ENCODE measurements at regions not wholly inside any gene's neighbourhood (a gene's known extent, or its start where the extent isn't known, plus 50 kb on each side); places are given as distances from the start of the nearest gene placed in this dataset.

- no peaks in the 10 kb centered on the region for H3K9me3 ChIP-seq
- intact Hi-C loops (cut with DNase I, micrococcal nuclease) = no loop called here
- no peak overlapping the region for H3K4me3 ChIP-seq
- no peaks in the 10 kb centered on the region for H3K4me1 ChIP-seq (ENCODE audit: low read depth)
- no peaks in the 10 kb centered on the region for H3K36me3 ChIP-seq (ENCODE audit: low read depth)
- TF ChIP-seq, protein P1, sequence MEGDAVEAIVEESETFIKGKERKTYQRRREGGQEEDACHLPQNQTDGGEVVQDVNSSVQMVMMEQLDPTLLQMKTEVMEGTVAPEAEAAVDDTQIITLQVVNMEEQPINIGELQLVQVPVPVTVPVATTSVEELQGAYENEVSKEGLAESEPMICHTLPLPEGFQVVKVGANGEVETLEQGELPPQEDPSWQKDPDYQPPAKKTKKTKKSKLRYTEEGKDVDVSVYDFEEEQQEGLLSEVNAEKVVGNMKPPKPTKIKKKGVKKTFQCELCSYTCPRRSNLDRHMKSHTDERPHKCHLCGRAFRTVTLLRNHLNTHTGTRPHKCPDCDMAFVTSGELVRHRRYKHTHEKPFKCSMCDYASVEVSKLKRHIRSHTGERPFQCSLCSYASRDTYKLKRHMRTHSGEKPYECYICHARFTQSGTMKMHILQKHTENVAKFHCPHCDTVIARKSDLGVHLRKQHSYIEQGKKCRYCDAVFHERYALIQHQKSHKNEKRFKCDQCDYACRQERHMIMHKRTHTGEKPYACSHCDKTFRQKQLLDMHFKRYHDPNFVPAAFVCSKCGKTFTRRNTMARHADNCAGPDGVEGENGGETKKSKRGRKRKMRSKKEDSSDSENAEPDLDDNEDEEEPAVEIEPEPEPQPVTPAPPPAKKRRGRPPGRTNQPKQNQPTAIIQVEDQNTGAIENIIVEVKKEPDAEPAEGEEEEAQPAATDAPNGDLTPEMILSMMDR (IDR thresholded peaks at IDR 0.05) = no peak
- no peak for ATAC-seq
- DNase-seq = no peak
These were observed 165.7 kb downstream of the BMP4 start for GRCh38 chr14:53790731-53791500.

DNA sequence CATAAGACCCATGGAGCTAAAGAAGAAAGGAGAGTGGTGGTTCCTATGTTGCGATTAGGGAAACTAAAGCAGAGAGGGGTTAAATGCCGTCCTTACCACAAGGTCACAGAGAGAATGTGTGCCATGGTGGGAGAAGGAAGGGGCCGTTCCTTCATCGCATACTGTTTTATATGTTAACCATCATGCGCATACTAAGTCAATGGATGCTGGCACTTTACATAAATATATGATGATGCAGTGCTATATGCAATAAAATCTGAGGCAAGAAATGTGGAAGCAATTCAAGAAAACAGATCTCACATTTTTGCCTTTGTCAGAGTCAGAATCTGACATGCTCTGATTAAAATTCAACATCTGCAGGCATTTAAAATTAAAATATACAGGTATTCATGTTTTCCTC, 168.1 kb downstream of the BMP4 start:
- Histone ChIP-seq H3K36me3 (ENCODE audit: low read depth) (no peaks in the 10 kb centered on the region), H3K9me3 (peaks cover 10% of the 10 kb centered on the region), H3K4me1 (ENCODE audit: low read depth) (no peaks in the 10 kb centered on the region), H3K4me3 (no peak overlapping the region)
- no peak for ATAC-seq
- intact Hi-C loops (cut with DNase I, micrococcal nuclease) = no loop called here
- no peak for DNase-seq
- TF ChIP-seq, protein P1 (IDR thresholded peaks at IDR 0.05) = no peak

- Histone ChIP-seq H3K36me3 (ENCODE audit: low read depth) (no peaks in the 10 kb centered on the region), H3K9me3 (peaks cover 10% of the 10 kb centered on the region), H3K4me3 (no peak overlapping the region), H3K4me1 (ENCODE audit: low read depth) (no peaks in the 10 kb centered on the region)
- intact Hi-C loops (cut with DNase I, micrococcal nuclease) = no loop called here
- ATAC-seq (no peak), DNase-seq (no peak)
- TF ChIP-seq, protein P1 (IDR thresholded peaks at IDR 0.05) = no peak
These were observed 170.6 kb downstream of the BMP4 start for GRCh38 chr14:53786045-53786444.

GRCh38 chr14:53784688-53785087, 171.9 kb downstream of the BMP4 start:
- Histone ChIP-seq H3K4me1 (ENCODE audit: low read depth) (no peaks in the 10 kb centered on the region), H3K36me3 (ENCODE audit: low read depth) (no peaks in the 10 kb centered on the region), H3K9me3 (peaks cover 10% of the 10 kb centered on the region), H3K4me3 (no peak overlapping the region)
- TF ChIP-seq, protein P1 (IDR thresholded peaks at IDR 0.05) = no peak
- ATAC-seq = no peak
- DNase-seq = no peak
- intact Hi-C loops (cut with DNase I, micrococcal nuclease) = no loop called here

DNA sequence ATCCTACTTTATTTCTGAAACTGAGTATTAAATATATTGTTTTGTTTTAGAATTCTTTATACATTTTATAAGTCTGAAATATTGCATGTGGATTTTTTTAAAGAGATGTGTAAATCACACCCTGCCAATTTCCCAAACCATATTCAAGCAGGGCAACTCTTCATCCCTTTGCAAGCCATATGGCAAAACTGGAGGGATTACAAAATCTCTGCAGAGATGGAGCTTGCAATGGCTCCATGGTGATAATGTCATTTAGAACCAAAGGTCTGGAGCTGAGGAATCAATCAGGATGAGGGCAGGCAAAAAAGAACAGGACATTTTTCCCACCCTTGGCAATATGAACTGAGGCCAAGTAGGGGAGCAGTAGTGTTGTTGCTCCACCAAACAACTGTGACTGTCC, 173.4 kb downstream of the BMP4 start:
- TF ChIP-seq, protein P1 (IDR thresholded peaks at IDR 0.05) = no peak
- Histone ChIP-seq H3K4me3 (no peak overlapping the region), H3K36me3 (ENCODE audit: low read depth) (no peaks in the 10 kb centered on the region), H3K4me1 (ENCODE audit: low read depth) (no peaks in the 10 kb centered on the region), H3K9me3 (peaks cover 10% of the 10 kb centered on the region)
- DNase-seq (no peak), ATAC-seq (no peak)
- intact Hi-C loops (cut with DNase I, micrococcal nuclease) = no loop called here

Data from mucosa of descending colon (tissue), 3 donors.